GM19238 (cell line): ENCODE measurements at regions not wholly inside any gene's neighbourhood (a gene's known extent, or its start where the extent isn't known, plus 50 kb on each side); places are given as distances from the start of the nearest gene placed in this dataset.
"Not testable (repeated sequence)": the region's sequence is repeated elsewhere in the genome, so short reads cannot be mapped to it uniquely, and the experiment has no call there.

Source experiments
- DNase-seq: peaks from one replicate; pipeline ENCODE4 v3.0.0; 2011; ENCODE audit warnings: low spot score; ENCODE audit not compliant: insufficient read length

GRCh38 chr10:45056806-45057205 is 56.1 kb downstream of the ZNF22 start:
- DNase-seq = not testable (repeated sequence)

GRCh38 chr10:45058580-45058979 is 57.9 kb downstream of the ZNF22 start:
- DNase-seq = no peak

GRCh38 chr10:45058992-45059561 is 58.4 kb downstream of the ZNF22 start:
- DNase-seq = no peak

- DNase-seq = no peak
These were observed 58.9 kb downstream of the ZNF22 start for GRCh38 chr10:45059632-45060031.

- DNase-seq = no peak
These were observed 61.3 kb downstream of the ZNF22 start for GRCh38 chr10:45061982-45062381.

GRCh38 chr10:45063591-45064231 is 63.0 kb downstream of the ZNF22 start:
- DNase-seq = no peak

GRCh38 chr10:45064998-45065397 is 64.3 kb downstream of the ZNF22 start:
- DNase-seq = no peak

GRCh38 chr10:45071043-45071813 is 70.5 kb downstream of the ZNF22 start:
- DNase-seq = no peak

GRCh38 chr10:45075216-45075615 is 74.5 kb downstream of the ZNF22 start:
- DNase-seq = no peak

- no peak for DNase-seq
These were observed 75.2 kb downstream of the ZNF22 start for GRCh38 chr10:45075826-45076380.

GRCh38 chr10:45076891-45077290 is 76.2 kb downstream of the ZNF22 start:
- no peak for DNase-seq

- DNase-seq = no peak
These were observed 79.6 kb downstream of the ZNF22 start for GRCh38 chr10:45080331-45080730.

- DNase-seq = no peak
These were observed 81.5 kb downstream of the ZNF22 start for GRCh38 chr10:45082176-45082575.

GRCh38 chr10:45091968-45092367 is 91.2 kb downstream of the ZNF22 start:
- no peak for DNase-seq

GRCh38 chr10:45093945-45094344 is 93.2 kb downstream of the ZNF22 start:
- no peak for DNase-seq

- no peak for DNase-seq
These were observed 94.6 kb downstream of the ZNF22 start for GRCh38 chr10:45095286-45095685.

- DNase-seq = no peak
These were observed 95.3 kb downstream of the ZNF22 start for GRCh38 chr10:45096001-45096400.

- DNase-seq = no peak
These were observed 99.7 kb downstream of the ZNF22 start for GRCh38 chr10:45100429-45100828.

GRCh38 chr10:45104674-45105073 is 104.0 kb downstream of the ZNF22 start:
- DNase-seq = no peak

GRCh38 chr10:45105309-45105708 is 104.6 kb downstream of the ZNF22 start:
- not testable (repeated sequence) for DNase-seq

GRCh38 chr10:45106236-45106856 is 105.6 kb downstream of the ZNF22 start:
- no peak for DNase-seq

GRCh38 chr10:45111509-45111908 is 110.8 kb downstream of the ZNF22 start:
- no peak for DNase-seq
